Prostate gland (tissue), 2 donors: ENCODE measurements at regions not wholly inside any gene's neighbourhood (a gene's known extent, or its start where the extent isn't known, plus 50 kb on each side); places are given as distances from the start of the nearest gene placed in this dataset.

Experiments
- CTCF ChIP-seq, 4 experiments: fragments of 200-600 bp in 2 of 4; fragments of 450-650 bp in 2 of 4; sonication (generic) in 2 of 4; IDR thresholded peaks; 1 replicate in 3 of 4; 2 replicates in 1 of 4; pipeline ENCODE4 v1.5.1; 2016 to 2019; ENCODE audit warnings: antibody characterized with exemption in 4 of 4, mild to moderate bottlenecking in 2 of 4, moderate library complexity in 2 of 4
- POLR2A ChIP-seq: fragments of 450-650 bp; IDR thresholded peaks from one replicate; pipeline ENCODE4 v1.6.1; 2016; ENCODE audit warnings: antibody characterized with exemption, mild to moderate bottlenecking
- POLR2AphosphoS5 ChIP-seq: sonication (generic); formaldehyde crosslinking; IDR thresholded peaks from one replicate; pipeline ENCODE4 v1.6.1; 2017; ENCODE audit warnings: antibody characterized with exemption

- TF ChIP-seq CTCF (IDR thresholded peaks at IDR 0.05) (no peak), POLR2AphosphoS5 (no peak), POLR2A (no peak)
These were observed 178.2 kb upstream of the LPP start for GRCh38 chr3:187975561-187976364.
